Mucosa of descending colon (tissue), 3 donors: ENCODE measurements at regions not wholly inside any gene's neighbourhood (a gene's known extent, or its start where the extent isn't known, plus 50 kb on each side); places are given as distances from the start of the nearest gene placed in this dataset.

ENCODE experiments used
- ATAC-seq: fragments of 200-7000 bp; cut with Tn5 transposase; one replicate; pipeline ENCODE4 v1.9.1; 2020; ENCODE audit warnings: mild to moderate bottlenecking, moderate library complexity
- DNase-seq, 3 donors: peaks; one replicate each; pipeline ENCODE4 v3.0.0-alpha.2; 2020
- H3K36me3 ChIP-seq: fragments of 200-600 bp; one replicate; pipeline ENCODE4 v1.8.0; 2021; ENCODE audit warnings: low read depth, mild to moderate bottlenecking
- H3K4me1 ChIP-seq: fragments of 200-600 bp; one replicate; pipeline ENCODE4 v1.8.0; 2021; ENCODE audit warnings: low read depth, mild to moderate bottlenecking
- H3K4me3 ChIP-seq: fragments of 200-600 bp; one replicate; pipeline ENCODE4 v1.8.0; 2021; ENCODE audit warnings: mild to moderate bottlenecking
- H3K9me3 ChIP-seq: fragments of 200-600 bp; one replicate; pipeline ENCODE4 v1.8.0; 2021; ENCODE audit warnings: mild to moderate bottlenecking
- intact Hi-C, 2 donors: fragments of 100-400 bp; cut with DNase I in 1 of 2; cut with micrococcal nuclease in 1 of 2; formaldehyde crosslinking; loops; one replicate each; pipeline versions ENCODE4 v1.11.0 to v1.11.1; 2022; cut with DNase I, micrococcal nuclease
- TF ChIP-seq, protein P1 (sequence below): fragments of 200-600 bp; IDR thresholded peaks from one replicate; pipeline ENCODE4 v1.8.0; 2022; ENCODE audit warnings: antibody characterized with exemption, mild to moderate bottlenecking
- donor health status: DM: no; HTN: no; CAD: no; lungs with moderate emphysema.
- donor health status: DM: no; HTN: no; CAD: no.
- donor health status: DM: no; HTN: yes; CAD: no.

DNA sequence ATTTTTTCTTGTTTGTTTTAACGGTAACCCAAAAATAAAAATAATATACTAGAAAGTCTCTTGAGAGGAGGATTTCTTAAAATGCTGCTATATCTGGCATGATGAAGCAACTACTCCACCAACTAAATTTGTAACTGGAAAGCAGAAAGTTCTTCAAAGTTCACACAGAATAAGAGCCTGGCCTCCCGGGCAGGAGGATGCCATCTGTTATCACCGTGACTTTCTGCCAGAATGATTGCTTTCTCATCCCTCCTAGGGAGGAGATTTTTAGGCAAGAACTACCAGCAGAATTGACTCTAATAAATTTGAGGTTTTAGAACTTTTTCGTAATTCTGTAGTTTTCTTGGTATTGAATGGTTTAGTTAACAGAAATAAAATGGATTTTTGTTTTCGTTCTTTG, 464.6 kb upstream of the ACTBL2 start:
- ATAC-seq (no peak), DNase-seq (no peak)
- TF ChIP-seq, protein P1, sequence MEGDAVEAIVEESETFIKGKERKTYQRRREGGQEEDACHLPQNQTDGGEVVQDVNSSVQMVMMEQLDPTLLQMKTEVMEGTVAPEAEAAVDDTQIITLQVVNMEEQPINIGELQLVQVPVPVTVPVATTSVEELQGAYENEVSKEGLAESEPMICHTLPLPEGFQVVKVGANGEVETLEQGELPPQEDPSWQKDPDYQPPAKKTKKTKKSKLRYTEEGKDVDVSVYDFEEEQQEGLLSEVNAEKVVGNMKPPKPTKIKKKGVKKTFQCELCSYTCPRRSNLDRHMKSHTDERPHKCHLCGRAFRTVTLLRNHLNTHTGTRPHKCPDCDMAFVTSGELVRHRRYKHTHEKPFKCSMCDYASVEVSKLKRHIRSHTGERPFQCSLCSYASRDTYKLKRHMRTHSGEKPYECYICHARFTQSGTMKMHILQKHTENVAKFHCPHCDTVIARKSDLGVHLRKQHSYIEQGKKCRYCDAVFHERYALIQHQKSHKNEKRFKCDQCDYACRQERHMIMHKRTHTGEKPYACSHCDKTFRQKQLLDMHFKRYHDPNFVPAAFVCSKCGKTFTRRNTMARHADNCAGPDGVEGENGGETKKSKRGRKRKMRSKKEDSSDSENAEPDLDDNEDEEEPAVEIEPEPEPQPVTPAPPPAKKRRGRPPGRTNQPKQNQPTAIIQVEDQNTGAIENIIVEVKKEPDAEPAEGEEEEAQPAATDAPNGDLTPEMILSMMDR, result no peak
- Histone ChIP-seq H3K4me1 (no peaks in the 10 kb centered on the region), H3K9me3 (no peaks in the 10 kb centered on the region), H3K36me3 (no peaks in the 10 kb centered on the region), H3K4me3 (no peak overlapping the region)
- intact Hi-C loops, result no loop called here

DNA sequence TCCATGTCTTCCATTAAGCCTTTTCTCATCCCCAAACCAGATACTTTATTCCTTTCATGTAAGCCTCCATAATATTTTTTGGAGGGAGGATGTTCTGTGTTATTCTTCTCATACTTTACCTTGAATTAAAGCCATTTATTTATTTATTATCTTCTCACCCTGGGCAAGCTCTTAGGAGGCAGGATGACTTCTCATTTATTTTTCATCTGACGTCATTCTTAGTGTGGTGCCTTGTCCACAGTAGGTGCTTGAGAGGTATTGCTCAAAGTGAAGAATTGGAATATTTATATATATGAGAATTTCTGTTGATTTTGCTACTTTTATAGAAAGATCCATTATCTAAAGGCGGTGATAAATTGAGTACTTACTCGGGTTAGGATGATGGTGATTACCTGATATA, 458.3 kb upstream of the ACTBL2 start:
- H3K4me3 ChIP-seq, result no peak overlapping the region
- DNase-seq, result no peak
- H3K9me3 ChIP-seq, result no peaks in the 10 kb centered on the region
- TF ChIP-seq, protein P1, result no peak
- ATAC-seq, result no peak
- H3K36me3 ChIP-seq, result no peaks in the 10 kb centered on the region
- intact Hi-C loops, result no loop called here
- no peaks in the 10 kb centered on the region for H3K4me1 ChIP-seq

DNA sequence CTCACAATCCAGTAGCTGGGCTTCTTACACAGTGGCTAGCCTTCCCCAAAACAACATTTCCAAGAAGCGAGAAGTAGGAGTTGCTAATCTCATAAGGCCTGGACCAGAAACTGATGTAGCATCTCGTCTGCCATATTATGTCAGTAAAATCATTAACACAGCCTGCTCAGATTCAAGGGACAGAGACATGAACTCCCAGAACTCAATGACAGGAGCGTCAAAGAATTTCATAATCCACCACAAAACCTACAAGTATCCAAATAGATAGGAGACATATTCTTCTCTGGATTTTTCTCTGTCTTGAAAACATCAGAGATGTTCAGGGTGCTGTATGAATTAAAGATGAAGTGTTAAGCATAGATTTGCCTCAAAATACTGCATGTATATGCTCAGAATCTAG, 457.6 kb upstream of the ACTBL2 start:
- intact Hi-C loops, result no loop called here
- ATAC-seq (no peak), DNase-seq (no peak)
- Histone ChIP-seq H3K4me3 (no peak overlapping the region), H3K4me1 (no peaks in the 10 kb centered on the region), H3K36me3 (no peaks in the 10 kb centered on the region), H3K9me3 (no peaks in the 10 kb centered on the region)
- TF ChIP-seq, protein P1, result no peak

DNA sequence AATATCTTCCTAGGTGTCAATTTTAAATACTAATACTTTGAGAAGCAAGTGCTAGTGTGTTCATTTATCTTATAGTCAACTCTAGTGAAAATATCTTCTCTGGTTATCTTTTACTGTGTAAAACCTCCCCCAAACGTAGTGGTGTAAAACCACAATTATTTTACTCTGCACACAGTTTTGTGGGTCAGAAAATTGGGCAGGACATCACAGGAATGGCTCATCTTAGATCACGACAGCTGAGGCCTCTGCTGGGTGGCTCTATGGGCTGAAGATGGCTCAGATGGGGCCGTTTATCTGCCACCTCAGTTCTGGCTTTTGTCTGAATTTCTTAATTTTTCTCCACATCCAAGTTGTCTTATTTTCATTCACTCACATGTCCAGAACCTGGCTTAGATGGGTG, 457.2 kb upstream of the ACTBL2 start:
- DNase-seq (no peak), ATAC-seq (no peak)
- Histone ChIP-seq H3K4me1 (no peaks in the 10 kb centered on the region), H3K9me3 (no peaks in the 10 kb centered on the region), H3K4me3 (no peak overlapping the region), H3K36me3 (no peaks in the 10 kb centered on the region)
- intact Hi-C loops, result no loop called here
- TF ChIP-seq, protein P1, result no peak

- ATAC-seq, result no peak
- intact Hi-C loops, result no loop called here
- Histone ChIP-seq H3K4me3 (no peak overlapping the region), H3K4me1 (no peaks in the 10 kb centered on the region), H3K9me3 (no peaks in the 10 kb centered on the region), H3K36me3 (no peaks in the 10 kb centered on the region)
- TF ChIP-seq, protein P1, result no peak
- no peak for DNase-seq
These were observed 456.7 kb upstream of the ACTBL2 start for GRCh38 chr5:57939335-57939734.

GRCh38 chr5:57938174-57938557, 455.6 kb upstream of the ACTBL2 start:
- no peak overlapping the region for H3K4me3 ChIP-seq
- no peak for ATAC-seq
- intact Hi-C loops, result no loop called here
- H3K9me3 ChIP-seq, result no peaks in the 10 kb centered on the region
- H3K4me1 ChIP-seq, result no peaks in the 10 kb centered on the region
- no peaks in the 10 kb centered on the region for H3K36me3 ChIP-seq
- no peak for DNase-seq
- TF ChIP-seq, protein P1, result no peak
